ENCODE measurements at regions not wholly inside any gene's neighbourhood (a gene's known extent, or its start where the extent isn't known, plus 50 kb on each side); places are given as distances from the start of the nearest gene placed in this dataset.

DNA sequence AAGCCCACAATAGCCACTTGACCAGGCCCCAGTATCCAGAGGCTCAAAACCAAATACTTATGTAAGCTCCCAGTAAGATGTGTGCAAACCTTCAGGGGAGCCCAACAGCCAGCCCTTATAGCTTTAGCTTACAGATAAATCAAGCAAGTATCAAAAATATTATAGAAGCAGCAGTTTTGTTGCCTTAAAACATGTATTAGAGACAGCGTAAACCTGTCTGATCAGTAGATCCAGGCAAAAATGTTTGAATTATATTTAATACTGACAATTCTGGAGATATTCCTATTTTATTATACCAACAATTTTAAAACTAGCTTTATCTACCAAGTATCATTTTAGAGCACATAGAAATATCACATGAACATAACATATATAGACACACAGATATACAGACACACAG is 365.6 kb upstream of the KLF4 start:
- DNase-seq (ENCODE audit: extremely low read depth, low read depth) = no peak
- TF ChIP-seq, protein P1, sequence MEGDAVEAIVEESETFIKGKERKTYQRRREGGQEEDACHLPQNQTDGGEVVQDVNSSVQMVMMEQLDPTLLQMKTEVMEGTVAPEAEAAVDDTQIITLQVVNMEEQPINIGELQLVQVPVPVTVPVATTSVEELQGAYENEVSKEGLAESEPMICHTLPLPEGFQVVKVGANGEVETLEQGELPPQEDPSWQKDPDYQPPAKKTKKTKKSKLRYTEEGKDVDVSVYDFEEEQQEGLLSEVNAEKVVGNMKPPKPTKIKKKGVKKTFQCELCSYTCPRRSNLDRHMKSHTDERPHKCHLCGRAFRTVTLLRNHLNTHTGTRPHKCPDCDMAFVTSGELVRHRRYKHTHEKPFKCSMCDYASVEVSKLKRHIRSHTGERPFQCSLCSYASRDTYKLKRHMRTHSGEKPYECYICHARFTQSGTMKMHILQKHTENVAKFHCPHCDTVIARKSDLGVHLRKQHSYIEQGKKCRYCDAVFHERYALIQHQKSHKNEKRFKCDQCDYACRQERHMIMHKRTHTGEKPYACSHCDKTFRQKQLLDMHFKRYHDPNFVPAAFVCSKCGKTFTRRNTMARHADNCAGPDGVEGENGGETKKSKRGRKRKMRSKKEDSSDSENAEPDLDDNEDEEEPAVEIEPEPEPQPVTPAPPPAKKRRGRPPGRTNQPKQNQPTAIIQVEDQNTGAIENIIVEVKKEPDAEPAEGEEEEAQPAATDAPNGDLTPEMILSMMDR (IDR thresholded peaks at IDR 0.05; ENCODE audit: low read depth, low read length, missing control alignments) = no peak
- H3K4me3 ChIP-seq (replicated peaks; ENCODE audit: low read depth, low read length) = no peak overlapping the region

GRCh38 chr9:107853461-107853860 is 363.9 kb upstream of the KLF4 start:
- no peak overlapping the region for H3K4me3 ChIP-seq (replicated peaks; ENCODE audit: low read depth, low read length)
- DNase-seq (ENCODE audit: extremely low read depth, low read depth) = no peak
- TF ChIP-seq, protein P1 (IDR thresholded peaks at IDR 0.05; ENCODE audit: low read depth, low read length, missing control alignments) = no peak

DNA sequence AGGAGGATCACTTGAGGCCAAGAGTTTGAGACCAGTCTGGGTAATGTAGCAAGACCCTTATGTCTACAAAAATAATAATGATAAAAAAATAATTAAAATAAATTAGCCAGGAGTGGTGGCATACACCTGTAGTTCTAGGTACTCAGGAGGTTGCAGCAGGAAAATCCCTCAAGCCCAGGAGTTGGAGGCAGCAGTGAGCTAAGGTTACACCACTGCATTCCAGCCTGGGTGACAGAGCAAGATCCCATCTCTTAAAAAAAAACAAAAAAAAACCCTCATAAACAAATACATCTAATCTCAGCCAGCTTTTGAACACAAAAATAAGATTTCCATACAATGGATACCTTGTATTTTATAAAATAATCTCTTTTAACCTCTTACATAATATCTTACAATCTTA is 363.3 kb upstream of the KLF4 start:
- no peak for DNase-seq (ENCODE audit: extremely low read depth, low read depth)
- H3K4me3 ChIP-seq (replicated peaks; ENCODE audit: low read depth, low read length) = no peak overlapping the region
- TF ChIP-seq, protein P1 (IDR thresholded peaks at IDR 0.05; ENCODE audit: low read depth, low read length, missing control alignments) = no peak

- TF ChIP-seq, protein P1 (IDR thresholded peaks at IDR 0.05; ENCODE audit: low read depth, low read length, missing control alignments) = no peak
- no peak overlapping the region for H3K4me3 ChIP-seq (replicated peaks; ENCODE audit: low read depth, low read length)
- DNase-seq (ENCODE audit: extremely low read depth, low read depth) = no peak
These were observed 361.1 kb upstream of the KLF4 start for GRCh38 chr9:107850653-107851052.

DNA sequence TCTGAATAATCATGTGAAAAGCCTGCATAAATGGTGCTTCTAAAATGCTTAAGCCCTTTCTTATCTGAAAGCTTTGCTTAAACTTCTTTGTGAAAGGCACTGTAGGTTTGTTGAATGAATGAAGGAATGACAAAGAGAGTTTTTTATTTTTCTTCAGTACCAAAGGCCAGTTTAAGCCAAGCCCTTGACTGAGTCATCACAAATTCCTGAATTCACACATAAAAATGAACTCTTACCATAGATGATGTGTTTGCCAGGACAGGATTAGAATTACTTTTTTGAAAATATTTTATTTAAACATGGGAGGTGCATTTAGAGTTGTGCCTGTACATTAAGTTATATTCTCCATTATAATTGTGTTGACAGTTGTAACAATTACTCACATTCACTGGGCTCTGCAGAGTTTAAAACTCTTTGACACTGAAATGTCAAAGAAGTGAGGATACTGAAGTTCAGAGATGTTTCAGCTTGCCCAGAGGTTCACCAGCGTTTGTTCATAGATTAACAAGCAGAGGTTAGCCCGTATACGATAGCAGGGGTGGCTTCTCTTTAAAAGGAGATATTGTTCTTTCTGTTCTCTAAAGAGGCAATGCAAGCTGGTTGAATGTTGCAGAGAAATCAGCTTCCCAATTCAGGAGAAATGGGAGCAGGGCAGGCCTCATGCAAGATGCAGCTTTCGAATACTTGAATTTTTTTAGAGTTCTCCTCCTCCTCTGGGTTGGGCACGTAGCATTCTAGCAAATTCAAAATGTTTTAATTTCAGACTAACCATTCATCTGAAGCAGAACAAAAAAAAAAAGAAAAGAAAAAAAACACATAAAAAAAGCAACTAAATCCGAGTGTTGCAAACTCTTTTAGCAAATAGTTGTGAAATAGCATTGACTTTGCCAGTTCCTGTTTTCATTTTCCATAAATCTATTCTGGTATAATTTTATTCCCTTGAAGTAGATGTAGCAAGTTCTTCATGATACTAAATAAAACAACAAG is 358.7 kb upstream of the KLF4 start:
- DNase-seq (ENCODE audit: extremely low read depth, low read depth) = no peak
- TF ChIP-seq, protein P1 (IDR thresholded peaks at IDR 0.05; ENCODE audit: low read depth, low read length, missing control alignments) = no peak

DNA sequence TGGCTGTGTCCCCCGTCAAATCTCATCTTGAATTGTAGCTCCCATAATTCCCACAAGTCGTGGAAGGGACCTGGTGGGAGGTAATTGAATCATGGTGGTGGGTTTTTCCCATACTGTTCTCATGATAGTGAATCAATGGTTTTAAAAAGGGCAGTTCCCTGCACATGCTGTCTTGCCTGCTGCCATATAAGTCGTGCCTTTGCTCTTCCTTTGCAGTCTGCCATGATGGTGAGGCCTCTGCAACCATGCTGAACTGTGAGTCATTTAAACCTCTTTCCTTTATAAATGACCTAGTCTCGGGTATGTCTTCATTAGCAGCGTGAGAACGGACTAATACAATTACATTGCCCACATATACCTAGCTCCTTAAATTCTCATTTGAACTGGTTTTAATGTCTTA is 353.0 kb upstream of the KLF4 start:
- TF ChIP-seq, protein P1 (IDR thresholded peaks at IDR 0.05; ENCODE audit: low read depth, low read length, missing control alignments) = no peak
- no peak for DNase-seq (ENCODE audit: extremely low read depth, low read depth)
- H3K4me3 ChIP-seq (replicated peaks; ENCODE audit: low read depth, low read length) = no peak overlapping the region

More for the DNA sequence above, 358.7 kb upstream of the KLF4 start:
- H3K4me3 ChIP-seq (replicated peaks; ENCODE audit: low read depth, low read length) = no peak overlapping the region

Measured in HFF-Myc (cell line).